ENCODE measurements at regions not wholly inside any gene's neighbourhood (a gene's known extent, or its start where the extent isn't known, plus 50 kb on each side); places are given as distances from the start of the nearest gene placed in this dataset.

- TF ChIP-seq CTCF (IDR thresholded peaks at IDR 0.05; ENCODE audit: poor library complexity, severe bottlenecking) = no peak
- no peak for TF ChIP-seq EZH2 (IDR thresholded peaks at IDR 0.05; ENCODE audit: borderline replicate concordance, insufficient read depth, low read length, poor library complexity, severe bottlenecking)
- TF ChIP-seq EP300 (conservative IDR thresholded peaks at IDR 0.05; ENCODE audit: poor library complexity, severe bottlenecking) = no peak
- TF ChIP-seq RAD21 (conservative IDR thresholded peaks at IDR 0.05) = no peak
- TF ChIP-seq POLR2AphosphoS5 (IDR thresholded peaks at IDR 0.05) = no peak
Measured at GRCh38 chr2:37590119-37590571, 81.3 kb downstream of the CDC42EP3 start.
